Mucosa of stomach (tissue), 1 donor: ENCODE measurements at regions not wholly inside any gene's neighbourhood (a gene's known extent, or its start where the extent isn't known, plus 50 kb on each side); places are given as distances from the start of the nearest gene placed in this dataset.

ENCODE experiments used
- H3K27me3 ChIP-seq: one replicate; pipeline ENCODE4 v1.7.0; 2013; ENCODE audit warnings: mild to moderate bottlenecking, low read length; ENCODE audit not compliant: control insufficient read depth, insufficient read depth
- H3K36me3 ChIP-seq: one replicate; pipeline ENCODE4 v1.7.0; 2013; ENCODE audit warnings: low read length; ENCODE audit not compliant: control insufficient read depth, insufficient read depth
- H3K4me1 ChIP-seq: one replicate; pipeline ENCODE4 v1.7.0; 2013; ENCODE audit warnings: mild to moderate bottlenecking, low read length; ENCODE audit not compliant: control insufficient read depth, insufficient read depth
- H3K4me3 ChIP-seq: one replicate; pipeline ENCODE4 v1.7.0; 2013; ENCODE audit warnings: low read length
- H3K9ac ChIP-seq: one replicate; pipeline ENCODE4 v1.7.0; 2013; ENCODE audit warnings: mild to moderate bottlenecking, low read length, moderate library complexity
- H3K9me3 ChIP-seq: one replicate; pipeline ENCODE4 v1.7.0; 2013; ENCODE audit warnings: mild to moderate bottlenecking, low read length, moderate library complexity; ENCODE audit not compliant: control insufficient read depth
- donor health status: Pancreatic carcinoma.

- H3K4me1 ChIP-seq = no peaks in the 10 kb centered on the region
- H3K9ac ChIP-seq = no peak overlapping the region
- H3K27me3 ChIP-seq = no peaks in the 10 kb centered on the region
- H3K4me3 ChIP-seq = no peak overlapping the region
- no peaks in the 10 kb centered on the region for H3K9me3 ChIP-seq
- no peaks in the 10 kb centered on the region for H3K36me3 ChIP-seq
Measured at GRCh38 chr16:79363035-79363434, 237.5 kb downstream of the MAF start.

- Histone ChIP-seq H3K4me3 (peak overlapping the region; percentile 6), H3K9ac (no peak overlapping the region), H3K36me3 (no peaks in the 10 kb centered on the region), H3K4me1 (no peaks in the 10 kb centered on the region), H3K27me3 (no peaks in the 10 kb centered on the region), H3K9me3 (no peaks in the 10 kb centered on the region)
Measured at GRCh38 chr16:79362300-79362970, 238.1 kb downstream of the MAF start.

- Histone ChIP-seq H3K9me3 (no peaks in the 10 kb centered on the region), H3K9ac (no peak overlapping the region), H3K27me3 (no peaks in the 10 kb centered on the region), H3K4me3 (no peak overlapping the region), H3K36me3 (no peaks in the 10 kb centered on the region), H3K4me1 (no peaks in the 10 kb centered on the region)
Measured at GRCh38 chr16:79361132-79361751, 239.3 kb downstream of the MAF start.

- Histone ChIP-seq H3K9ac (no peak overlapping the region), H3K36me3 (no peaks in the 10 kb centered on the region), H3K27me3 (no peaks in the 10 kb centered on the region), H3K4me3 (no peak overlapping the region), H3K9me3 (no peaks in the 10 kb centered on the region), H3K4me1 (no peaks in the 10 kb centered on the region)
Measured at GRCh38 chr16:79360267-79360666, 240.3 kb downstream of the MAF start.

GRCh38 chr16:79359082-79359481 is 241.5 kb downstream of the MAF start:
- no peaks in the 10 kb centered on the region for H3K9me3 ChIP-seq
- no peaks in the 10 kb centered on the region for H3K27me3 ChIP-seq
- no peak overlapping the region for H3K4me3 ChIP-seq
- no peaks in the 10 kb centered on the region for H3K36me3 ChIP-seq
- no peaks in the 10 kb centered on the region for H3K4me1 ChIP-seq
- no peak overlapping the region for H3K9ac ChIP-seq

- no peaks in the 10 kb centered on the region for H3K9me3 ChIP-seq
- H3K4me1 ChIP-seq = no peaks in the 10 kb centered on the region
- H3K4me3 ChIP-seq = no peak overlapping the region
- H3K27me3 ChIP-seq = no peaks in the 10 kb centered on the region
- no peak overlapping the region for H3K9ac ChIP-seq
- no peaks in the 10 kb centered on the region for H3K36me3 ChIP-seq
Measured at GRCh38 chr16:79358188-79358587, 242.3 kb downstream of the MAF start.

- Histone ChIP-seq H3K9ac (no peak overlapping the region), H3K9me3 (no peaks in the 10 kb centered on the region), H3K4me1 (no peaks in the 10 kb centered on the region), H3K4me3 (no peak overlapping the region), H3K27me3 (no peaks in the 10 kb centered on the region), H3K36me3 (no peaks in the 10 kb centered on the region)
Measured at GRCh38 chr16:79355600-79356358, 244.8 kb downstream of the MAF start.

GRCh38 chr16:79351927-79352326 is 248.6 kb downstream of the MAF start:
- no peak overlapping the region for H3K9ac ChIP-seq
- no peak overlapping the region for H3K4me3 ChIP-seq
- H3K36me3 ChIP-seq = no peaks in the 10 kb centered on the region
- no peaks in the 10 kb centered on the region for H3K27me3 ChIP-seq
- no peaks in the 10 kb centered on the region for H3K4me1 ChIP-seq
- no peaks in the 10 kb centered on the region for H3K9me3 ChIP-seq

- Histone ChIP-seq H3K4me1 (no peaks in the 10 kb centered on the region), H3K27me3 (no peaks in the 10 kb centered on the region), H3K36me3 (no peaks in the 10 kb centered on the region), H3K9ac (no peak overlapping the region), H3K4me3 (no peak overlapping the region), H3K9me3 (no peaks in the 10 kb centered on the region)
Measured at GRCh38 chr16:79349803-79350202, 250.7 kb downstream of the MAF start.

- Histone ChIP-seq H3K36me3 (no peaks in the 10 kb centered on the region), H3K9me3 (no peaks in the 10 kb centered on the region), H3K4me1 (no peaks in the 10 kb centered on the region), H3K27me3 (no peaks in the 10 kb centered on the region), H3K4me3 (no peak overlapping the region), H3K9ac (no peak overlapping the region)
Measured at GRCh38 chr16:79348521-79349306, 251.8 kb downstream of the MAF start.

GRCh38 chr16:79347277-79347676 is 253.3 kb downstream of the MAF start:
- no peak overlapping the region for H3K4me3 ChIP-seq
- H3K4me1 ChIP-seq = no peaks in the 10 kb centered on the region
- H3K27me3 ChIP-seq = no peaks in the 10 kb centered on the region
- H3K9me3 ChIP-seq = no peaks in the 10 kb centered on the region
- no peak overlapping the region for H3K9ac ChIP-seq
- H3K36me3 ChIP-seq = no peaks in the 10 kb centered on the region

GRCh38 chr16:79339863-79340262 is 260.7 kb downstream of the MAF start:
- Histone ChIP-seq H3K9ac (no peak overlapping the region), H3K27me3 (no peaks in the 10 kb centered on the region), H3K36me3 (no peaks in the 10 kb centered on the region), H3K4me1 (no peaks in the 10 kb centered on the region), H3K4me3 (no peak overlapping the region), H3K9me3 (no peaks in the 10 kb centered on the region)
